ENCODE measurements at regions not wholly inside any gene's neighbourhood (a gene's known extent, or its start where the extent isn't known, plus 50 kb on each side); places are given as distances from the start of the nearest gene placed in this dataset.

GRCh38 chrX:69036674-69037573, 128.3 kb downstream of the PJA1 start:
- Histone ChIP-seq H3K36me3 (ENCODE audit: control insufficient read depth, insufficient read depth, low read length) (no peaks in the 10 kb centered on the region), H4K8ac (ENCODE audit: low read depth in 2 of 2, low read length in 2 of 2) (no peak overlapping the region), H2BK120ac (ENCODE audit: low read depth, low read length) (no peak overlapping the region), H3K23ac (ENCODE audit: low read depth, low read length) (no peak overlapping the region), H3K9me1 (ENCODE audit: insufficient read depth, low read length) (no peaks in the 10 kb centered on the region), H3K18ac (ENCODE audit: low read depth, low read length) (no peak overlapping the region), H2BK20ac (ENCODE audit: low read depth, low read length) (no peak overlapping the region), H3K27ac (ENCODE audit: insufficient read depth, low read length) (no peak overlapping the region), H2AK9ac (replicated peaks; ENCODE audit: low read depth, low read length, poor library complexity) (no peak overlapping the region), H4K5ac (ENCODE audit: low read depth, low read length) (no peak overlapping the region), H3K9me3 (ENCODE audit: control insufficient read depth, insufficient read depth, low read length) (no peaks in the 10 kb centered on the region), H2AK5ac (ENCODE audit: low read depth, low read length) (no peak overlapping the region), H4K20me1 (ENCODE audit: insufficient read depth, low read length) (no peaks in the 10 kb centered on the region), H3K4ac (ENCODE audit: low read depth, low read length) (no peak overlapping the region), H3K27me3 (ENCODE audit: control insufficient read depth, insufficient read depth, low read length) (peaks cover 28% of the 10 kb centered on the region), H3K9ac (ENCODE audit: low read depth, low read length) (no peak overlapping the region), H3K4me1 (ENCODE audit: control insufficient read depth, insufficient read depth, low read length) (0 out of 2 replicates have a peak, but pooled peaks cover 3% of the 10 kb centered on the region), H2BK15ac (ENCODE audit: low read depth, low read length) (no peak overlapping the region), H2BK5ac (ENCODE audit: low read depth, low read length, poor library complexity, severe bottlenecking) (no peak overlapping the region), H3K4me2 (ENCODE audit: low read depth, low read length) (no peak overlapping the region), H2AFZ (replicated peaks; ENCODE audit: low read length, poor library complexity) (no peak overlapping the region), H3K79me1 (ENCODE audit: low read depth in 1 of 2, low read length in 2 of 2) (no peaks in the 10 kb centered on the region), H3K56ac (ENCODE audit: extremely low read depth, insufficient read depth, low read length) (no peak overlapping the region), H4K91ac (ENCODE audit: insufficient read depth, low read depth, low read length) (no peak overlapping the region), H3K4me3 (ENCODE audit: insufficient read depth, low read depth, low read length) (no peak overlapping the region), H3K14ac (replicated peaks; ENCODE audit: low read depth, low read length) (no peak overlapping the region)
- TF ChIP-seq MXI1 (IDR thresholded peaks at IDR 0.05; ENCODE audit: borderline replicate concordance, low read depth, low read length), result no peak
- no peak for TF ChIP-seq RAD21 (IDR thresholded peaks at IDR 0.05; ENCODE audit: low read length)
- no peak for TF ChIP-seq CTCF (conservative IDR thresholded peaks at IDR 0.05; ENCODE audit: low read depth, low read length)
- dilution Hi-C loops (cut with HindIII; ENCODE audit: low sequenced_read_pairs, unreplicated experiment), result no loop called here
- 70% methylated on average over 5 of the region's 14 CpGs; no CpG with 5 or more reads in 1 of the 2 experiments for WGBS, 2 experiments (ENCODE audit: extremely low coverage in 2 of 2, insufficient read length in 1 of 2)
- DNase-seq (no peak), ATAC-seq (ENCODE audit: low read depth) (no peak)
- CTCF ChIA-PET, result no interaction called here
- in situ Hi-C loops (cut with MboI; ENCODE audit: low sequenced_read_pairs), result loop anchor here (25.0 kb wide), 1 partner anchor 200 kb away; the partner anchor contains the start of gene EFNB1
- intact Hi-C loops (cut with micrococcal nuclease), result no loop called here
- POLR2A ChIA-PET (ENCODE audit: unreplicated experiment), result interaction anchor here (0.6 kb wide), 1 partner anchor 139 kb away, joined by 7 read pairs; no protein-coding TSS in a partner anchor
- BruUV-seq (replicated peaks), result no TSS peak

All from IMR-90 (cell line).